ENCODE measurements at regions not wholly inside any gene's neighbourhood (a gene's known extent, or its start where the extent isn't known, plus 50 kb on each side); places are given as distances from the start of the nearest gene placed in this dataset.

DNA sequence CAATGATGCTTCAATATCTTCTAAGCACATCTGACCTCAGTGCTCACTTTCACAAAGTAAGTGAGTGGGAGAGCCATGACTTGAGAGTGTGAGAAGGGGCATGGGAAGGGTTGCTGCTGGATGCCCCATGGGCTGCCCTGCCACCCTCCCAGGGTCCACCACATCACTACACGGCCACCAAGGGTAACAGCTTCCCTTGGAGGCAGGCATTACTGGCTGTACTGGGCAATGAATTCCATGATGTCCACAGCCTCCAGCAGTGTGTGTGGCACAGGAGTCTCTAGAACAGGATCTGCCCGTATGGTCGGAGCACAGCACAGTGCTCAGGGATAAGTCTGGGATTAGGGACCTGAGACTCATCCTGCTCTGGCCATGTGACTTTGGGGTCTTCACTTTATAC is 481.0 kb upstream of the MYT1L start:
- TF ChIP-seq YY1 (IDR thresholded peaks at IDR 0.05; ENCODE audit: insufficient read depth, insufficient read length) = no peak
- no peak for TF ChIP-seq ZNF274 (IDR thresholded peaks at IDR 0.05; ENCODE audit: low read depth, low read length)

Measured in NT2/D1 (cell line).